IMR-90 (cell line): ENCODE measurements at regions not wholly inside any gene's neighbourhood (a gene's known extent, or its start where the extent isn't known, plus 50 kb on each side); places are given as distances from the start of the nearest gene placed in this dataset.

ENCODE experiments used
- ATAC-seq: fragments of 200-7000 bp; cut with Tn5 transposase; 2 replicates; pipeline ENCODE4 v1.9.1; 2020; ENCODE audit warnings: low read depth, mild to moderate bottlenecking, moderate library complexity
- BruUV-seq: library from RNA; stranded (reverse); fragments of 400-500 nt; replicated peaks from 2 replicates; lab custom pipeline; 2021; lab: Mats Ljungman, UMichigan
- CTCF ChIA-PET: fragments of 300-600 bp; formaldehyde crosslinking; extraction: SDS; loops from one replicate; lab custom pipeline; 2021; ENCODE audit warnings: antibody characterized with exemption; lab: Yijun Ruan, JAX
- POLR2A ChIA-PET: fragments of 300-600 bp; sonication (Branson Sonifier 250); formaldehyde crosslinking; loops from one replicate; lab custom pipeline; 2022; ENCODE audit warnings: antibody characterized with exemption; ENCODE audit not compliant: unreplicated experiment; lab: Charles Lee
- DNase-seq: peaks from one replicate; pipeline ENCODE4 v3.0.0; 2013
- H2AFZ ChIP-seq: replicated peaks from 2 replicates; pipeline ENCODE3; 2013; ENCODE audit warnings: low read length, mild to moderate bottlenecking; ENCODE audit not compliant: poor library complexity
- H2AK5ac ChIP-seq: 2 replicates; pipeline ENCODE4 v1.6.1; 2013; ENCODE audit warnings: low read depth, low read length, inconsistent platforms
- H2AK9ac ChIP-seq: replicated peaks from 2 replicates; pipeline ENCODE3; 2013; ENCODE audit warnings: mild to moderate bottlenecking, low read depth, low read length, moderate library complexity; ENCODE audit not compliant: poor library complexity
- H2BK120ac ChIP-seq: 2 replicates; pipeline ENCODE4 v1.6.1; 2013; ENCODE audit warnings: low read depth, low read length, inconsistent platforms
- H2BK15ac ChIP-seq: 3 replicates; pipeline ENCODE4 v1.6.1; 2013; ENCODE audit warnings: low read depth, low read length, inconsistent platforms
- H2BK20ac ChIP-seq: 2 replicates; pipeline ENCODE4 v1.6.1; 2013; ENCODE audit warnings: low read depth, mild to moderate bottlenecking, inconsistent platforms, low read length, moderate library complexity
- H2BK5ac ChIP-seq: 2 replicates; pipeline ENCODE4 v1.6.1; 2013; ENCODE audit warnings: mild to moderate bottlenecking, low read depth, low read length, inconsistent platforms; ENCODE audit not compliant: poor library complexity, severe bottlenecking
- H3K14ac ChIP-seq: replicated peaks from 2 replicates; pipeline ENCODE4 v1.6.1; 2013; ENCODE audit warnings: low read depth, low read length, inconsistent platforms
- H3K18ac ChIP-seq: 2 replicates; pipeline ENCODE4 v1.6.1; 2013; ENCODE audit warnings: low read depth, low read length, control low read depth
- H3K23ac ChIP-seq: 2 replicates; pipeline ENCODE4 v1.6.1; 2013; ENCODE audit warnings: low read depth, low read length, inconsistent platforms
- H3K27ac ChIP-seq: 2 replicates; pipeline ENCODE4 v1.5.1; 2013; ENCODE audit warnings: mild to moderate bottlenecking, control low read depth, low read length; ENCODE audit not compliant: insufficient read depth
- H3K27me3 ChIP-seq: 2 replicates; pipeline ENCODE4 v1.6.1; 2013; ENCODE audit warnings: low read length; ENCODE audit not compliant: control insufficient read depth, insufficient read depth
- H3K36me3 ChIP-seq: 2 replicates; pipeline ENCODE4 v1.6.1; 2013; ENCODE audit warnings: low read length, mixed read lengths; ENCODE audit not compliant: control insufficient read depth, insufficient read depth
- H3K4ac ChIP-seq: 2 replicates; pipeline ENCODE4 v1.6.1; 2013; ENCODE audit warnings: low read depth, low read length, inconsistent platforms
- H3K4me1 ChIP-seq: 2 replicates; pipeline ENCODE4 v1.6.1; 2013; ENCODE audit warnings: low read length, mixed read lengths; ENCODE audit not compliant: control insufficient read depth, insufficient read depth
- H3K4me2 ChIP-seq: 2 replicates; pipeline ENCODE4 v1.6.1; 2013; ENCODE audit warnings: low read depth, mild to moderate bottlenecking, control low read depth, low read length, moderate library complexity
- H3K4me3 ChIP-seq: 2 replicates; pipeline ENCODE4 v1.5.1; 2013; ENCODE audit warnings: low read depth, mild to moderate bottlenecking, control low read depth, low read length, moderate library complexity; ENCODE audit not compliant: insufficient read depth
- H3K56ac ChIP-seq: 2 replicates; pipeline ENCODE4 v1.6.1; 2013; ENCODE audit warnings: low read length, inconsistent platforms; ENCODE audit not compliant: insufficient read depth; ENCODE audit errors: extremely low read depth
- H3K79me1 ChIP-seq, 2 experiments: 2 replicates each; pipeline ENCODE4 v1.6.1; 2013; ENCODE audit warnings: low read length in 2 of 2, inconsistent platforms in 1 of 2, low read depth in 1 of 2
- H3K9ac ChIP-seq: 2 replicates; pipeline ENCODE4 v1.6.1; 2013; ENCODE audit warnings: low read depth, low read length, control low read depth
- H3K9me1 ChIP-seq: 2 replicates; pipeline ENCODE4 v1.6.1; 2013; ENCODE audit warnings: low read length, inconsistent platforms; ENCODE audit not compliant: insufficient read depth
- H3K9me3 ChIP-seq: 2 replicates; pipeline ENCODE4 v1.6.1; 2013; ENCODE audit warnings: low read length; ENCODE audit not compliant: control insufficient read depth, insufficient read depth
- H4K20me1 ChIP-seq: 2 replicates; pipeline ENCODE4 v1.6.1; 2013; ENCODE audit warnings: low read length, inconsistent platforms; ENCODE audit not compliant: insufficient read depth
- H4K5ac ChIP-seq: 2 replicates; pipeline ENCODE4 v1.6.1; 2013; ENCODE audit warnings: mild to moderate bottlenecking, low read depth, low read length, control low read depth
- H4K8ac ChIP-seq, 2 experiments: 2 replicates each; pipeline ENCODE4 v1.6.1; 2013; ENCODE audit warnings: low read depth in 2 of 2, low read length in 2 of 2, control low read depth in 1 of 2, inconsistent platforms in 1 of 2
- H4K91ac ChIP-seq: 2 replicates; pipeline ENCODE4 v1.6.1; 2013; ENCODE audit warnings: low read depth, low read length, inconsistent platforms; ENCODE audit not compliant: insufficient read depth
- BHLHE40 ChIP-seq: fragments of 150-350 bp; IDR thresholded peaks from 2 replicates; pipeline ENCODE4 v1.6.1; 2016; ENCODE audit warnings: mild to moderate bottlenecking, low read depth, low read length
- CEBPB ChIP-seq: IDR thresholded peaks from 2 replicates; pipeline ENCODE4 v1.6.1; 2012; ENCODE audit warnings: low read depth, low read length, improper control_type of control experiment
- CHD1 ChIP-seq: IDR thresholded peaks from 2 replicates; pipeline ENCODE4 v1.6.1; 2012; ENCODE audit warnings: low read depth, low read length, improper control_type of control experiment
- FOS ChIP-seq: fragments of 150-350 bp; IDR thresholded peaks from 2 replicates; pipeline ENCODE4 v1.6.1; 2016; ENCODE audit warnings: low read depth, low read length
- MAFK ChIP-seq: IDR thresholded peaks from 2 replicates; pipeline ENCODE4 v1.6.1; 2012; ENCODE audit warnings: low read depth, low read length, improper control_type of control experiment
- MAZ ChIP-seq: IDR thresholded peaks from 2 replicates; pipeline ENCODE4 v1.6.1; 2012; ENCODE audit warnings: low read depth, mild to moderate bottlenecking, low read length, improper control_type of control experiment, moderate library complexity, borderline replicate concordance
- MXI1 ChIP-seq: IDR thresholded peaks from 2 replicates; pipeline ENCODE4 v1.6.1; 2012; ENCODE audit warnings: low read depth, mild to moderate bottlenecking, low read length, moderate library complexity, borderline replicate concordance
- NFE2L2 ChIP-seq: fragments of 150-350 bp; IDR thresholded peaks from 2 replicates; pipeline ENCODE4 v1.6.1; 2016; ENCODE audit warnings: low read depth, mild to moderate bottlenecking, low read length
- POLR2A ChIP-seq: IDR thresholded peaks from 2 replicates; pipeline ENCODE4 v1.6.1; 2012; ENCODE audit warnings: mild to moderate bottlenecking, low read depth, low read length
- RAD21 ChIP-seq: IDR thresholded peaks from 2 replicates; pipeline ENCODE4 v1.6.1; 2012; ENCODE audit warnings: low read length, improper control_type of control experiment
- RCOR1 ChIP-seq: IDR thresholded peaks from 2 replicates; pipeline ENCODE4 v1.6.1; 2012; ENCODE audit warnings: mild to moderate bottlenecking, low read length, improper control_type of control experiment; ENCODE audit not compliant: insufficient replicate concordance
- SMC3 ChIP-seq: fragments of 150-350 bp; IDR thresholded peaks from 2 replicates; pipeline ENCODE4 v1.6.1; 2016; ENCODE audit warnings: low read depth, mild to moderate bottlenecking, antibody characterized with exemption, low read length, moderate library complexity
- USF2 ChIP-seq: fragments of 150-350 bp; IDR thresholded peaks from 2 replicates; pipeline ENCODE4 v1.6.1; 2017; ENCODE audit warnings: mild to moderate bottlenecking, antibody characterized with exemption, low read length, low read depth
- WGBS, 2 experiments: methylation state at CpG; one replicate each; pipeline versions ENCODE4 v1.1.5 to v1.1.7; 2013; ENCODE audit warnings: missing lambda C conversion rate in 2 of 2; ENCODE audit not compliant: insufficient read length in 1 of 2; ENCODE audit errors: extremely low coverage in 2 of 2; 5-methylcytosine and 5-hydroxymethylcytosine counted together
- dilution Hi-C: fragments of 300-500 bp; cut with HindIII; formaldehyde crosslinking; loops from one replicate; pipeline ENCODE4 v1.14.3; 2018; ENCODE audit warnings: low sequenced_read_pairs; ENCODE audit not compliant: unreplicated experiment
- in situ Hi-C: fragments of 300-500 bp; cut with MboI; formaldehyde crosslinking; loops from 3 replicates; pipeline ENCODE4 v1.14.3; 2019; ENCODE audit warnings: low sequenced_read_pairs, inconsistent platforms, mixed read lengths
- intact Hi-C: fragments of 100-400 bp; cut with micrococcal nuclease; formaldehyde crosslinking; loops from 2 replicates; pipeline ENCODE4 v1.10.0; 2022
- TF ChIP-seq, protein P1 (sequence below): fragments of 150-350 bp; IDR thresholded peaks from 2 replicates; pipeline ENCODE4 v1.6.1; 2016; ENCODE audit warnings: low read depth, mild to moderate bottlenecking, low read length, moderate library complexity, borderline replicate concordance
- TF ChIP-seq, protein P2 (sequence below): conservative IDR thresholded peaks from 2 replicates; pipeline ENCODE4 v1.5.1; 2012; ENCODE audit warnings: mild to moderate bottlenecking, low read depth, low read length, improper control_type of control experiment

- no peak overlapping the region for H3K9ac ChIP-seq
- CTCF ChIA-PET: no interaction called here
- H3K14ac ChIP-seq: no peak overlapping the region
- no peaks in the 10 kb centered on the region for H3K27me3 ChIP-seq
- no peaks in the 10 kb centered on the region for H3K4me1 ChIP-seq
- H2AK5ac ChIP-seq: no peak overlapping the region
- intact Hi-C loops (no loop called here), dilution Hi-C loops (no loop called here), in situ Hi-C loops (no loop called here)
- no peak overlapping the region for H3K4ac ChIP-seq
- no peak overlapping the region for H2AK9ac ChIP-seq
- H2AFZ ChIP-seq: no peak overlapping the region
- 60% methylated on average over 2 of the region's 4 CpGs; no CpG with 5 or more reads in 1 of the 2 experiments for WGBS, 2 experiments
- no peak for DNase-seq
- no peak overlapping the region for H4K8ac ChIP-seq
- no peak overlapping the region for H2BK15ac ChIP-seq
- H3K4me2 ChIP-seq: no peak overlapping the region
- TF ChIP-seq BHLHE40 (no peak), USF2 (no peak), MXI1 (no peak), CEBPB (no peak), MAFK (no peak), POLR2A (no peak), RAD21 (no peak), NFE2L2 (no peak), RCOR1 (no peak), SMC3 (no peak), FOS (no peak), MAZ (no peak), CHD1 (no peak)
- TF ChIP-seq, protein P1, sequence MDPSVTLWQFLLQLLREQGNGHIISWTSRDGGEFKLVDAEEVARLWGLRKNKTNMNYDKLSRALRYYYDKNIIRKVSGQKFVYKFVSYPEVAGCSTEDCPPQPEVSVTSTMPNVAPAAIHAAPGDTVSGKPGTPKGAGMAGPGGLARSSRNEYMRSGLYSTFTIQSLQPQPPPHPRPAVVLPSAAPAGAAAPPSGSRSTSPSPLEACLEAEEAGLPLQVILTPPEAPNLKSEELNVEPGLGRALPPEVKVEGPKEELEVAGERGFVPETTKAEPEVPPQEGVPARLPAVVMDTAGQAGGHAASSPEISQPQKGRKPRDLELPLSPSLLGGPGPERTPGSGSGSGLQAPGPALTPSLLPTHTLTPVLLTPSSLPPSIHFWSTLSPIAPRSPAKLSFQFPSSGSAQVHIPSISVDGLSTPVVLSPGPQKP: no peak
- TF ChIP-seq, protein P2, sequence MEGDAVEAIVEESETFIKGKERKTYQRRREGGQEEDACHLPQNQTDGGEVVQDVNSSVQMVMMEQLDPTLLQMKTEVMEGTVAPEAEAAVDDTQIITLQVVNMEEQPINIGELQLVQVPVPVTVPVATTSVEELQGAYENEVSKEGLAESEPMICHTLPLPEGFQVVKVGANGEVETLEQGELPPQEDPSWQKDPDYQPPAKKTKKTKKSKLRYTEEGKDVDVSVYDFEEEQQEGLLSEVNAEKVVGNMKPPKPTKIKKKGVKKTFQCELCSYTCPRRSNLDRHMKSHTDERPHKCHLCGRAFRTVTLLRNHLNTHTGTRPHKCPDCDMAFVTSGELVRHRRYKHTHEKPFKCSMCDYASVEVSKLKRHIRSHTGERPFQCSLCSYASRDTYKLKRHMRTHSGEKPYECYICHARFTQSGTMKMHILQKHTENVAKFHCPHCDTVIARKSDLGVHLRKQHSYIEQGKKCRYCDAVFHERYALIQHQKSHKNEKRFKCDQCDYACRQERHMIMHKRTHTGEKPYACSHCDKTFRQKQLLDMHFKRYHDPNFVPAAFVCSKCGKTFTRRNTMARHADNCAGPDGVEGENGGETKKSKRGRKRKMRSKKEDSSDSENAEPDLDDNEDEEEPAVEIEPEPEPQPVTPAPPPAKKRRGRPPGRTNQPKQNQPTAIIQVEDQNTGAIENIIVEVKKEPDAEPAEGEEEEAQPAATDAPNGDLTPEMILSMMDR: no peak
- H4K91ac ChIP-seq: no peak overlapping the region
- no peak overlapping the region for H3K27ac ChIP-seq
- H3K36me3 ChIP-seq: no peaks in the 10 kb centered on the region
- no TSS peak for BruUV-seq
- no peak overlapping the region for H3K18ac ChIP-seq
- no peaks in the 10 kb centered on the region for H3K79me1 ChIP-seq
- H2BK120ac ChIP-seq: no peak overlapping the region
- H2BK5ac ChIP-seq: no peak overlapping the region
- POLR2A ChIA-PET: no interaction called here
- H3K23ac ChIP-seq: no peak overlapping the region
- H3K9me3 ChIP-seq: no peaks in the 10 kb centered on the region
- no peak overlapping the region for H3K56ac ChIP-seq
- H3K4me3 ChIP-seq: no peak overlapping the region
- ATAC-seq: no peak
- no peak overlapping the region for H4K5ac ChIP-seq
- H3K9me1 ChIP-seq: no peaks in the 10 kb centered on the region
- no peak overlapping the region for H2BK20ac ChIP-seq
- H4K20me1 ChIP-seq: no peaks in the 10 kb centered on the region
Observed at GRCh38 chr15:26109203-26109602, 246.1 kb upstream of the ATP10A start.
